Peyer's patch (tissue), 4 donors: ENCODE measurements at regions not wholly inside any gene's neighbourhood (a gene's known extent, or its start where the extent isn't known, plus 50 kb on each side); places are given as distances from the start of the nearest gene placed in this dataset.

Source experiments
- DNase-seq, 3 donors: peaks; one replicate each; pipeline ENCODE4 v3.0.0-alpha.2; 2017 to 2019
- H3K27ac ChIP-seq, 4 donors: fragments of 200-600 bp; sonication (generic); one replicate each; pipeline ENCODE4 v1.5.1; 2016 to 2019
- H3K27me3 ChIP-seq, 2 donors: fragments of 200-600 bp; sonication (generic); one replicate each; pipeline ENCODE4 v1.5.1; 2019
- H3K36me3 ChIP-seq, 3 donors: fragments of 200-600 bp; sonication (generic); one replicate each; pipeline ENCODE4 v1.5.1; 2016 to 2019
- H3K4me1 ChIP-seq, 4 donors: fragments of 200-600 bp; sonication (generic); one replicate each; pipeline ENCODE4 v1.5.1; 2016 to 2019
- H3K4me3 ChIP-seq, 4 donors: fragments of 200-600 bp; sonication (generic); 1 replicate in 3 of 4; 2 replicates in 1 of 4; pipeline ENCODE4 v1.5.1; 2016 to 2019; ENCODE audit warnings: mild to moderate bottlenecking in 1 of 4
- H3K9me3 ChIP-seq, 4 donors: fragments of 200-600 bp; sonication (generic); one replicate each; pipeline ENCODE4 v1.5.1; 2016 to 2019; ENCODE audit warnings: mild to moderate bottlenecking in 1 of 4
- POLR2A ChIP-seq, 2 donors: fragments of 450-650 bp; IDR thresholded peaks; one replicate each; pipeline ENCODE4 v1.5.1; 2017; ENCODE audit warnings: antibody characterized with exemption in 2 of 2, mild to moderate bottlenecking in 2 of 2, moderate library complexity in 2 of 2
- TF ChIP-seq, protein P1 (sequence below), 6 experiments: fragments of 450-650 bp in 4 of 6; fragments of 200-600 bp in 2 of 6; sonication (generic) in 1 of 6; IDR thresholded peaks; one replicate each; pipeline ENCODE4 v1.5.1; 2017 to 2019; ENCODE audit warnings: antibody characterized with exemption in 6 of 6, mild to moderate bottlenecking in 3 of 6, moderate library complexity in 1 of 6

DNA sequence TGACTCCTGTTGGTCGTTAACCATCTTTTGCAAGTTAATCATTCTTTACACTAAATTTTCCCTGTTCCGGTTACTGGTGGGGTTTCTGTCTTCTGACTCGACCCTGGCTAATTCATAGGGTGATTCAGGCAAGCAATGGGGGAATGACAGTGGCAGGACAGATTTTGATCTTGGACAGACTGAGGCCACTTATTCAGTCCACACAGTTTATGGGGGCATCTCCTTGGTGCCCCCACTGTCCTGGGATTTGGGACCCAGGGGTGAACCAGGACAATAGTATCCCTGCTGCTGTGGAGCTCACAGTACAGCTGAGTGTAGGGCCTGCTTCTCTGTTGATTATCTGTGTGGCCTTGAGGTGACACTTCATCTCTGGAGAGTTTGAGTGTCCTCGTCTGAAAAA is 540.4 kb downstream of the MATN1 start:
- H3K27ac ChIP-seq, result no peak overlapping the region
- no peaks in the 10 kb centered on the region for H3K27me3 ChIP-seq
- H3K9me3 ChIP-seq, result no peaks in the 10 kb centered on the region
- TF ChIP-seq, protein P1, sequence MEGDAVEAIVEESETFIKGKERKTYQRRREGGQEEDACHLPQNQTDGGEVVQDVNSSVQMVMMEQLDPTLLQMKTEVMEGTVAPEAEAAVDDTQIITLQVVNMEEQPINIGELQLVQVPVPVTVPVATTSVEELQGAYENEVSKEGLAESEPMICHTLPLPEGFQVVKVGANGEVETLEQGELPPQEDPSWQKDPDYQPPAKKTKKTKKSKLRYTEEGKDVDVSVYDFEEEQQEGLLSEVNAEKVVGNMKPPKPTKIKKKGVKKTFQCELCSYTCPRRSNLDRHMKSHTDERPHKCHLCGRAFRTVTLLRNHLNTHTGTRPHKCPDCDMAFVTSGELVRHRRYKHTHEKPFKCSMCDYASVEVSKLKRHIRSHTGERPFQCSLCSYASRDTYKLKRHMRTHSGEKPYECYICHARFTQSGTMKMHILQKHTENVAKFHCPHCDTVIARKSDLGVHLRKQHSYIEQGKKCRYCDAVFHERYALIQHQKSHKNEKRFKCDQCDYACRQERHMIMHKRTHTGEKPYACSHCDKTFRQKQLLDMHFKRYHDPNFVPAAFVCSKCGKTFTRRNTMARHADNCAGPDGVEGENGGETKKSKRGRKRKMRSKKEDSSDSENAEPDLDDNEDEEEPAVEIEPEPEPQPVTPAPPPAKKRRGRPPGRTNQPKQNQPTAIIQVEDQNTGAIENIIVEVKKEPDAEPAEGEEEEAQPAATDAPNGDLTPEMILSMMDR (IDR thresholded peaks at IDR 0.05), result no peak
- TF ChIP-seq POLR2A (IDR thresholded peaks at IDR 0.05), result no peak
- no peak overlapping the region for H3K4me3 ChIP-seq
- no peaks in the 10 kb centered on the region for H3K36me3 ChIP-seq
- DNase-seq, result no peak
- H3K4me1 ChIP-seq, result no peaks in the 10 kb centered on the region

DNA sequence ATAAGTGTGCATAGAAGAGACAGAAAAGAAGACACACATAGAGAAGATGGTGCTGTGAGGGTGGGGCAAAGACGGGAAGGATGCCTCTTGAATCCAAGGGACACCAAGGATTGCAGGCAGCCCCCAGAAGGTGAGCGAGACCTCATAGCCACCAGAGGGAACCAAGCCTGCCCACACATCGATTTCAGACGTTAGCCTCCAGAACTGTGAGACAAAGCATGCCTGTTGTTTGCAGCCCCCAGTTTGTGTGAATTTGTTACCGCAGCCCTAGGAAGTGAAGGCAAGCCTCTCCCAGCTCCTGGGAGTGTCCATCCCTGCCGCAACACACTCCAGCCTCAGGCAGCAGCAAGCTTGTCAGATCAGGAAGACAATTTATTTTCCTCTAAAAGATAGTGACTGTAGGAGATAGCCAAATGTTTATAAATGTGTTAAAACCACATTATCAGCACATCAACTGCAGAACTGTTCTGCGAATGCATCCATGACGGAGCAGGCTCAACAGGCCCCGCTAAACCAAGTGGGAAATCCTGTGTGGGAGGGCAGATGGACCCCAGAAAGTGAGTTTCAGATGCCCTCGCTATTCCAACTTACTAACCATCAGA is 543.3 kb downstream of the MATN1 start:
- TF ChIP-seq, protein P1 (IDR thresholded peaks at IDR 0.05), result no peak
- no peak for TF ChIP-seq POLR2A (IDR thresholded peaks at IDR 0.05)
- no peaks in the 10 kb centered on the region for H3K9me3 ChIP-seq
- H3K4me1 ChIP-seq, result no peaks in the 10 kb centered on the region
- no peaks in the 10 kb centered on the region for H3K27me3 ChIP-seq
- no peak overlapping the region for H3K27ac ChIP-seq
- no peaks in the 10 kb centered on the region for H3K36me3 ChIP-seq
- DNase-seq, result no peak
- H3K4me3 ChIP-seq, result no peak overlapping the region

DNA sequence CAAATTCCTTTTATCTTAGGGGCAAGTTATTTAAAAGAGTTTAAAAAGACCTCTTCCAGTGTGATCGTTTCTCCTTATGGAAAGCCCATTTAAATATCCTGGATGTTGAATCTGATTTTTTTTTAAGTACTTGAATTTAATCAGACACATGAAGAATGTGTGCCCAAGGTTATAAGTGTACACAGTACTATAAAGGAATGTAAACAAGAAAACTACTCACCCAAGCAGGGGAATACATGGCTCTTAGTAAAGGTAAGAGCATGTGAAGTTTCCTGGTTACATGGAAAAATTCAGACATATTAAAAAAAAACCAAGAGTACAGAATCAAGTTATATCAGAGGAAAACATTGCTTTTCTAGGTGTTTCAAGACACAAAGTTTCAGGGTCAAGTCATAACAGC is 546.9 kb downstream of the MATN1 start:
- TF ChIP-seq, protein P1 (IDR thresholded peaks at IDR 0.05), result no peak
- no peak for TF ChIP-seq POLR2A (IDR thresholded peaks at IDR 0.05)
- Histone ChIP-seq H3K4me1 (no peaks in the 10 kb centered on the region), H3K4me3 (no peak overlapping the region), H3K36me3 (no peaks in the 10 kb centered on the region), H3K27ac (no peak overlapping the region), H3K27me3 (no peaks in the 10 kb centered on the region), H3K9me3 (no peaks in the 10 kb centered on the region)
- DNase-seq, result no peak

DNA sequence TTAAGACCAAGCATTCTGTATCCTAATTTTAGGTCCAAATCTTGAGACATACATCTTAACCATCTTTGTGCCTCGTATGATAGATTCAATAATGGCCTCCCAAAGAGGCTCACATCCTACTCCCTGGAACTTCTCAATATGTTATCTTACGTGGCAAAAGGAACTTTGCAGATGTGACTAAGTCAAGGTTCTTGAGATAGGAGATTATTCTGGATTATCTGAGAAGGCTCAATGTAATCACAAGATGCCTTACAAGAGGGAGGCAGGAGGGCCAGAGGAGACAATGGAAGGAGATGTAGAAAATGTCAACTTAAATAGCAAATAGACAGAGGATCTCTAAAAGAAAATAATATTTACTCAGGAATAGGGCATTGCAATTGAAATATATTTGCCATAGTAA is 548.9 kb downstream of the MATN1 start:
- no peaks in the 10 kb centered on the region for H3K9me3 ChIP-seq
- H3K27me3 ChIP-seq, result no peaks in the 10 kb centered on the region
- no peak overlapping the region for H3K4me3 ChIP-seq
- no peak for TF ChIP-seq POLR2A (IDR thresholded peaks at IDR 0.05)
- TF ChIP-seq, protein P1 (IDR thresholded peaks at IDR 0.05), result no peak
- H3K27ac ChIP-seq, result no peak overlapping the region
- no peaks in the 10 kb centered on the region for H3K36me3 ChIP-seq
- DNase-seq, result no peak
- no peaks in the 10 kb centered on the region for H3K4me1 ChIP-seq

DNA sequence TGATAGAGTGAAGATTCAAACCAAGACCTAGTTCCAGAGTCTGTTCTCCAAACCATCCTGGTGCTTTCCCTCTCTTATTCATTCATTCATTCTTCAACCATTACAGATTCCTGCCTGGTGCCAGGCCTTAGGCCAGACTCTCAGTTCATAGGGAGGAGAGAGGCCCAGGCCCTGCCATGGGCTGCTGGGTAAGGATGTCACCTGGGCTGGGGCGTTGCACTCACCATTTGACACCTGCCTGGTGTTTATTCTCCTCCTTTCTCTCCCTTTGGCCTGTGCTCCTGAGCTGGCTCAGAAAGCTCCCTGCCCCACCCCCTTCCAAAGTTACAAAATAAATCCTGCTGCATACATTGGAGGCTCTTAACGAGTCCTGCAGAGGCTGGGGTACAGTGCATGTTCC is 549.8 kb downstream of the MATN1 start:
- H3K27me3 ChIP-seq, result no peaks in the 10 kb centered on the region
- DNase-seq, result no peak
- H3K27ac ChIP-seq, result no peak overlapping the region
- H3K36me3 ChIP-seq, result no peaks in the 10 kb centered on the region
- TF ChIP-seq POLR2A (IDR thresholded peaks at IDR 0.05), result no peak
- TF ChIP-seq, protein P1 (IDR thresholded peaks at IDR 0.05), result no peak
- H3K4me1 ChIP-seq, result no peaks in the 10 kb centered on the region
- H3K9me3 ChIP-seq, result no peaks in the 10 kb centered on the region
- H3K4me3 ChIP-seq, result no peak overlapping the region

DNA sequence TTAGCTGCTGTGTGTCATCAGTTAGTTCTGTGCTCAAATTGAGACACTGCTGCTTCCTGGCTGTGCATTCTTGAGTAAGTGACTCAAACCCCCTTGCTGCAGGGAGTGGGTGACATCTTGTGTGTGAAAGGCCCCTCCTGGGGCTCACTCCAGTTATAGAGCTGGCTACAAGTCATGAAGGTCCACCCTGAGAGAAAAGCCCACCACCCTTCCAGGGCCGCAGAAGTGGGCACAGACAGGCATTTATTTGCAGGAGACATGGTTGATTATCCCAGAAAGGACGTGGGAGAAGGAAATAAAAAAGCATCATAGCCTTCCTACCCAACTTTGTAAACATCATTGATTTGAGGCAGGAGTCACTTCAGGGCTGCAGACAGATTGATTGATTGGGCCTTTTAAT is 550.6 kb downstream of the MATN1 start:
- no peaks in the 10 kb centered on the region for H3K9me3 ChIP-seq
- no peaks in the 10 kb centered on the region for H3K36me3 ChIP-seq
- no peak overlapping the region for H3K4me3 ChIP-seq
- no peak for DNase-seq
- TF ChIP-seq, protein P1 (IDR thresholded peaks at IDR 0.05), result no peak
- TF ChIP-seq POLR2A (IDR thresholded peaks at IDR 0.05), result no peak
- H3K4me1 ChIP-seq, result no peaks in the 10 kb centered on the region
- no peaks in the 10 kb centered on the region for H3K27me3 ChIP-seq
- H3K27ac ChIP-seq, result no peak overlapping the region
